SH-SY5Y (cell line): ENCODE measurements at regions not wholly inside any gene's neighbourhood (a gene's known extent, or its start where the extent isn't known, plus 50 kb on each side); places are given as distances from the start of the nearest gene placed in this dataset.

ENCODE experiments used
- GATA2 ChIP-seq: IDR thresholded peaks from 2 replicates; pipeline ENCODE4 v1.6.1; 2011; ENCODE audit warnings: mild to moderate bottlenecking, low read depth, low read length
- GATA3 ChIP-seq: IDR thresholded peaks from 2 replicates; pipeline ENCODE4 v1.6.1; 2011; ENCODE audit warnings: low read depth, mild to moderate bottlenecking, low read length, moderate library complexity

- no peak for TF ChIP-seq GATA2
- no peak for TF ChIP-seq GATA3
These were observed 127.3 kb downstream of the RFLNA start for GRCh38 chr12:124422142-124422569.

GRCh38 chr12:124420996-124421674 lies 126.2 kb downstream of the RFLNA start:
- TF ChIP-seq GATA3, result no peak
- no peak for TF ChIP-seq GATA2

DNA sequence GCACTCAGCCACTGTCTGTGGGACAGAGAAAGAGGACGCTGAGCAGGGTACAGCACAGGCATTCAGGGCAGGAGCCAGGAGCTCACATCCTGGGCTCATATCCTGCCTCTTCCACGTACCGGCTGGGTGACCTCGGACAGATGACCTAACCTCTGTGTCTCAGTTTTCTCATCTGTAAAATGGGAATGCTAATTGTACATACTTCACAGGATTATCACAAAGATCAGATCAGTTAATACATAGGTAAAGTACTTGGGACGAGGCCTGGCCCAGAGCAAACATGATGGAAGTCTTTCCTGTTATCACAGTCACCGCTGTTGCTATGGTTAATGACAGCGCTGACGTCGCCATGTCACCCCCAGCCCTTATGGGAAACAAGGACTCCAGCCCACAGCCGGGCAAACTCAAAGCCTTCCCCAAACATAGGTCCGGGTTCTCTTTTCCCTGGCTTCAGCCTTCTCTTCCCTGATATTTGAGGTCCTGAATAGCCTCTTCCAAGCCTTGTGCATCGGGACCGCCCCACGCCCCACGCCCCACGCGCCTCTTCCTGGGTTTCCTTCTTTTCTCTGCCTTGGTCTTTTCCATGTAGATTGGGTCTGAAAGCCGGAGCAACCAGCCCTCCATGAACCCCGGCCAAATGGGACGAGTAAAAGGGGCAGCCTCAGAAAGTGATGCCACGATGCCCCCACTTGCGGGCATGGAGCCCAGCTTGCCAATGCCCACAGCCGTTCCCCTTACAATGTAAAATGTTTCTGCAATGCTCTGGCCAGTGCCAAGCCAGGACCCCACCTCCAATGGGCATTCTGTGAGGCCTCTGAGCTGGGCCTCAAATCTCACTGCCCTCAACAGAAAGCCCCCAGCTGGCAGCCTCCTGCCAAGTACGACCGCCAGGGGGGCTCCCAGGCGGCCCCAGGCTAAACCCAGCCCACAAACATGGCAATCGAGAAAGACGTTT lies 125.4 kb downstream of the RFLNA start:
- TF ChIP-seq GATA2 (no peak), GATA3 (no peak)

- no peak for TF ChIP-seq GATA2
- TF ChIP-seq GATA3, result no peak
These were observed 124.6 kb downstream of the RFLNA start for GRCh38 chr12:124419292-124420040.

GRCh38 chr12:124418791-124419190 lies 123.9 kb downstream of the RFLNA start:
- no peak for TF ChIP-seq GATA2
- TF ChIP-seq GATA3, result no peak

DNA sequence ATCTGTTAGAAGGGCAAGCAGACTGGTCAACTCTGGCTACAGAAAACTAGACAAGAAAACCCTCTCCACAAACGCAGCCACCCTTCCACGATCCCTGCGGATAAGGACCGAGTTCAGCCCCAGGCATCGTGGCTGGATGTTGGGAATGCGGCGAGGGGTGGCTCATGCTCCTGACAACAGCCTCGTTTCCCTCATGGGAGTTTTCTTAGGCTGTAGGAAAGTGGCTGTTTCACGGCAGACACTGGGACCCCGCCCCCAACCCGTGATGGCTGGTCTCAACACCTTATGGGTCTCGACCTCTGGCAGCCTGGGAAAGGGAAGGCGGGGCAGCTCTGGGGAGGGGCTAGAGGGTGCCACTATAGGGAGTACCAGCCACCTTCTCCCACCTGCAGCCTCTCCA lies 123.3 kb downstream of the RFLNA start:
- TF ChIP-seq GATA2 (no peak), GATA3 (no peak)

GRCh38 chr12:124416516-124417395 lies 121.9 kb downstream of the RFLNA start:
- TF ChIP-seq GATA2, result no peak
- no peak for TF ChIP-seq GATA3

DNA sequence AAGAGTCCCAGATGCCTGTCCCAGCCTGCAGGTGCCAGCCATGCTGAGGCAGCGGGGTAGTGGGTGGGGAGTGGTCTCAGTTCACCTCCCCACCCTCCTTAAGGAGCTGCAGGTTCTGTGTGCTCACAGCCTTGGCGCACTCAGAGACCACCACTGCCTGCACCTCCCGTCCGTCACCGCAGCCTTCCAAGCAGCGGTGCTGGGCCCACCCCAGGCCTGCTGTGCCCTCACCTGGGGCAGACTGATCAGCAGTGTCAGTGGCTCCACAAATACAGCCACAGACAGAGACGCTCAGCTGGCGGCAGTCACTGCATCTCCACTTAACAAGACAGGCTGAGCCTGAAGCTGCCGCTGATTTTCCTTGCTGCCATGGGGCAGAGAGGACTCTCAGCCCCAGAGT lies 120.2 kb downstream of the RFLNA start:
- TF ChIP-seq GATA3 (no peak), GATA2 (no peak)

- no peak for TF ChIP-seq GATA3
- TF ChIP-seq GATA2, result no peak
These were observed 119.0 kb downstream of the RFLNA start for GRCh38 chr12:124413915-124414314.

- TF ChIP-seq GATA3, result no peak
- TF ChIP-seq GATA2, result no peak
These were observed 118.5 kb downstream of the RFLNA start for GRCh38 chr12:124413401-124413800.

- TF ChIP-seq GATA3, result no peak
- no peak for TF ChIP-seq GATA2
These were observed 117.7 kb downstream of the RFLNA start for GRCh38 chr12:124412646-124413015.

GRCh38 chr12:124411953-124412645 lies 117.2 kb downstream of the RFLNA start:
- TF ChIP-seq GATA3, result no peak
- TF ChIP-seq GATA2, result no peak
